Testis (tissue), 2 donors: ENCODE measurements at regions not wholly inside any gene's neighbourhood (a gene's known extent, or its start where the extent isn't known, plus 50 kb on each side); places are given as distances from the start of the nearest gene placed in this dataset.

ENCODE experiments used
- POLR2A ChIP-seq: fragments of 450-650 bp; IDR thresholded peaks from one replicate; pipeline ENCODE4 v1.6.1; 2017; ENCODE audit warnings: antibody characterized with exemption, mild to moderate bottlenecking, moderate library complexity
- TF ChIP-seq, protein P1 (sequence below), 3 experiments: fragments of 450-650 bp in 2 of 3; fragments of 200-600 bp in 1 of 3; sonication (generic) in 1 of 3; IDR thresholded peaks; one replicate each; pipeline ENCODE4 v1.5.1; 2016 to 2019; ENCODE audit warnings: antibody characterized with exemption in 3 of 3, mild to moderate bottlenecking in 2 of 3, moderate library complexity in 1 of 3

- TF ChIP-seq, protein P1, sequence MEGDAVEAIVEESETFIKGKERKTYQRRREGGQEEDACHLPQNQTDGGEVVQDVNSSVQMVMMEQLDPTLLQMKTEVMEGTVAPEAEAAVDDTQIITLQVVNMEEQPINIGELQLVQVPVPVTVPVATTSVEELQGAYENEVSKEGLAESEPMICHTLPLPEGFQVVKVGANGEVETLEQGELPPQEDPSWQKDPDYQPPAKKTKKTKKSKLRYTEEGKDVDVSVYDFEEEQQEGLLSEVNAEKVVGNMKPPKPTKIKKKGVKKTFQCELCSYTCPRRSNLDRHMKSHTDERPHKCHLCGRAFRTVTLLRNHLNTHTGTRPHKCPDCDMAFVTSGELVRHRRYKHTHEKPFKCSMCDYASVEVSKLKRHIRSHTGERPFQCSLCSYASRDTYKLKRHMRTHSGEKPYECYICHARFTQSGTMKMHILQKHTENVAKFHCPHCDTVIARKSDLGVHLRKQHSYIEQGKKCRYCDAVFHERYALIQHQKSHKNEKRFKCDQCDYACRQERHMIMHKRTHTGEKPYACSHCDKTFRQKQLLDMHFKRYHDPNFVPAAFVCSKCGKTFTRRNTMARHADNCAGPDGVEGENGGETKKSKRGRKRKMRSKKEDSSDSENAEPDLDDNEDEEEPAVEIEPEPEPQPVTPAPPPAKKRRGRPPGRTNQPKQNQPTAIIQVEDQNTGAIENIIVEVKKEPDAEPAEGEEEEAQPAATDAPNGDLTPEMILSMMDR (IDR thresholded peaks at IDR 0.05), result no peak
- no peak for TF ChIP-seq POLR2A
Measured at GRCh38 chr2:7286120-7286519, 368.9 kb downstream of the RNF144A start.
